HepG2 (cell line): ENCODE measurements at regions not wholly inside any gene's neighbourhood (a gene's known extent, or its start where the extent isn't known, plus 50 kb on each side); places are given as distances from the start of the nearest gene placed in this dataset.

Experiments used
- ATAC-seq: fragments of 200-7000 bp; cut with Tn5 transposase; 3 replicates; pipeline ENCODE4 v1.9.1; 2020; ENCODE audit warnings: mild to moderate bottlenecking, moderate library complexity
- BruUV-seq: library from RNA; stranded (reverse); fragments of 400-500 nt; replicated peaks from 2 replicates; lab custom pipeline; 2021; lab: Mats Ljungman, UMichigan
- CTCF ChIA-PET: fragments of 300-600 bp; formaldehyde crosslinking; extraction: SDS; loops from one replicate; lab custom pipeline; 2021; ENCODE audit warnings: low total read pairs, inconsistent platforms, low intra/inter-chr PET ratio; lab: Yijun Ruan, JAX
- POLR2A ChIA-PET: fragments of 350-600 bp; sonication (Branson Sonifier 250); formaldehyde crosslinking; loops from one replicate; lab custom pipeline; 2020; ENCODE audit warnings: antibody characterized with exemption, inconsistent platforms; lab: Yijun Ruan, JAX
- DNase-seq: peaks from one replicate; pipeline ENCODE4 v3.0.0-alpha.2; 2015; ENCODE audit warnings: low spot score
- FAIRE-seq: peaks from 3 replicates; lab custom pipeline; 2011; peaks lifted over from hg19 to GRCh38; lab: Jason Lieb, UNC
- H2AFZ ChIP-seq: one replicate; pipeline ENCODE4 v1.6.1; 2011; ENCODE audit warnings: low read length, inconsistent platforms
- H3K27ac ChIP-seq: fragments of 300-600 bp; 3 replicates; pipeline ENCODE4 v1.8.0; 2011; ENCODE audit warnings: mixed run types, mild to moderate bottlenecking, mixed read lengths, low read length, inconsistent platforms; ENCODE audit not compliant: insufficient read depth; ENCODE audit errors: extremely low read length
- H3K27me3 ChIP-seq, 2 experiments: fragments of 200-600 bp in 1 of 2; 2 replicates in 1 of 2; 3 replicates in 1 of 2; pipeline versions ENCODE4 v1.6.0 to v1.8.0; 2011; ENCODE audit warnings: low read length in 2 of 2, mild to moderate bottlenecking in 2 of 2, moderate library complexity in 2 of 2, inconsistent platforms in 1 of 2; ENCODE audit not compliant: insufficient read depth in 2 of 2, control insufficient read depth in 1 of 2
- H3K36me3 ChIP-seq, 2 experiments: fragments of 200-600 bp in 1 of 2; replicated peaks in 1 of 2; 2 replicates in 1 of 2; 3 replicates in 1 of 2; pipeline versions ENCODE4 v1.5.1 to v1.8.0; 2011; ENCODE audit warnings: low read length in 2 of 2, inconsistent platforms in 1 of 2; ENCODE audit not compliant: insufficient read depth in 2 of 2, control insufficient read depth in 1 of 2
- H3K4me1 ChIP-seq: 2 replicates; pipeline ENCODE4 v1.5.1; 2012; ENCODE audit warnings: low read length, inconsistent platforms; ENCODE audit not compliant: insufficient read depth
- H3K4me2 ChIP-seq: 2 replicates; pipeline ENCODE4 v1.6.0; 2011; ENCODE audit warnings: low read depth, low read length, inconsistent platforms
- H3K4me3 ChIP-seq, 3 experiments: fragments of 200-600 bp in 1 of 3; sonication (generic), shearing (Covaris generic) in 1 of 3; replicated peaks in 1 of 3; 2 replicates each; pipeline ENCODE4 v1.5.1; 2011 to 2016; ENCODE audit warnings: low read length in 3 of 3, inconsistent platforms in 2 of 3, low read depth in 2 of 3, mild to moderate bottlenecking in 2 of 3, control low read depth in 1 of 3, mixed read lengths in 1 of 3; ENCODE audit not compliant: insufficient read depth in 1 of 3
- H3K79me2 ChIP-seq: one replicate; pipeline ENCODE4 v1.6.1; 2011; ENCODE audit warnings: low read length, inconsistent platforms; ENCODE audit not compliant: insufficient read depth
- H3K9ac ChIP-seq: 2 replicates; pipeline ENCODE4 v1.6.0; 2011; ENCODE audit warnings: mild to moderate bottlenecking, low read depth, low read length, inconsistent platforms; ENCODE audit not compliant: insufficient read depth
- H3K9me3 ChIP-seq: 2 replicates; pipeline ENCODE4 v1.5.1; 2012; ENCODE audit warnings: mild to moderate bottlenecking, low read length
- H4K20me1 ChIP-seq: 2 replicates; pipeline ENCODE4 v1.6.0; 2011; ENCODE audit warnings: inconsistent platforms, mild to moderate bottlenecking, low read length, moderate library complexity; ENCODE audit not compliant: insufficient read depth
- ARNT2 ChIP-seq: sonication (generic); formaldehyde crosslinking; IDR thresholded peaks from 2 replicates; pipeline ENCODE4 v1.8.0; 2022; ENCODE audit warnings: mild to moderate bottlenecking, low read depth, missing genetic modification reagents, moderate library complexity
- BRD4 ChIP-seq: sonication (generic); formaldehyde crosslinking; IDR thresholded peaks from 2 replicates; pipeline ENCODE4 v1.4.0; 2020; ENCODE audit warnings: missing genetic modification reagents
- CC2D1A ChIP-seq: sonication (generic); formaldehyde crosslinking; IDR thresholded peaks from 2 replicates; pipeline ENCODE4 v1.8.1; 2023; ENCODE audit warnings: mild to moderate bottlenecking, missing genetic modification reagents
- HNRNPUL1 ChIP-seq: fragments of 200-400 bp; formaldehyde crosslinking; IDR thresholded peaks from 2 replicates; pipeline ENCODE4 v1.6.1; 2017; ENCODE audit warnings: low read depth, mild to moderate bottlenecking, low read length, moderate library complexity
- JUND ChIP-seq: sonication (generic); formaldehyde crosslinking; IDR thresholded peaks from 2 replicates; pipeline ENCODE4 v1.8.0; 2022; ENCODE audit warnings: mild to moderate bottlenecking, missing genetic modification reagents
- KLF9 ChIP-seq: IDR thresholded peaks from 2 replicates; pipeline ENCODE4 v1.6.1; 2016; ENCODE audit warnings: low read depth
- MXI1 ChIP-seq: IDR thresholded peaks from 3 replicates; pipeline ENCODE4 v1.6.1; 2012; ENCODE audit warnings: low read depth, low read length, inconsistent platforms, borderline replicate concordance
- SAP130 ChIP-seq: IDR thresholded peaks from 2 replicates; pipeline ENCODE4 v1.6.1; 2016; ENCODE audit warnings: low read depth
- ZNF264 ChIP-seq: sonication (generic); formaldehyde crosslinking; IDR thresholded peaks from 2 replicates; pipeline ENCODE4 v1.4.0; 2020; ENCODE audit warnings: missing genetic modification reagents
- ZNF296 ChIP-seq: sonication (generic); formaldehyde crosslinking; conservative IDR thresholded peaks from 2 replicates; pipeline ENCODE4 v1.5.0; 2020; ENCODE audit warnings: mild to moderate bottlenecking, missing genetic modification reagents
- ZNF430 ChIP-seq: sonication (generic); formaldehyde crosslinking; IDR thresholded peaks from 2 replicates; pipeline ENCODE4 v1.9.0; 2021; ENCODE audit warnings: mild to moderate bottlenecking, missing genetic modification reagents
- ZNF629 ChIP-seq: sonication (generic); formaldehyde crosslinking; conservative IDR thresholded peaks from 2 replicates; pipeline ENCODE4 v1.5.0; 2020; ENCODE audit warnings: missing genetic modification reagents
- WGBS: methylation state at CpG from one replicate; pipeline ENCODE4 v1.1.6; 2017; ENCODE audit warnings: low lambda C conversion rate; 5-methylcytosine and 5-hydroxymethylcytosine counted together
- in situ Hi-C: cut with HindIII; loops from 2 replicates; pipeline ENCODE4 v1.10.0; 2017; ENCODE audit warnings: low pct_unique_long_range_greater_than_20kb; ENCODE audit not compliant: extremely low pct_ligation_motif_present
- intact Hi-C: fragments of 100-400 bp; cut with micrococcal nuclease; formaldehyde crosslinking; loops from one replicate; pipeline ENCODE4 v1.10.0; 2022; ENCODE audit not compliant: unreplicated experiment
- TF ChIP-seq, protein P1 (sequence below): sonication (generic); formaldehyde crosslinking; IDR thresholded peaks from 2 replicates; pipeline ENCODE4 v1.4.0; 2020; ENCODE audit warnings: missing genetic modification reagents, borderline replicate concordance
- TF ChIP-seq, protein P2 (sequence below): sonication (generic); formaldehyde crosslinking; IDR thresholded peaks from 2 replicates; pipeline ENCODE4 v1.8.0; 2022; ENCODE audit warnings: mild to moderate bottlenecking, missing genetic modification reagents, moderate library complexity
- TF ChIP-seq, protein P3 (sequence below): sonication (generic); formaldehyde crosslinking; IDR thresholded peaks from 2 replicates; pipeline ENCODE4 v1.5.0; 2020; ENCODE audit warnings: mild to moderate bottlenecking, missing genetic modification reagents, borderline replicate concordance

DNA sequence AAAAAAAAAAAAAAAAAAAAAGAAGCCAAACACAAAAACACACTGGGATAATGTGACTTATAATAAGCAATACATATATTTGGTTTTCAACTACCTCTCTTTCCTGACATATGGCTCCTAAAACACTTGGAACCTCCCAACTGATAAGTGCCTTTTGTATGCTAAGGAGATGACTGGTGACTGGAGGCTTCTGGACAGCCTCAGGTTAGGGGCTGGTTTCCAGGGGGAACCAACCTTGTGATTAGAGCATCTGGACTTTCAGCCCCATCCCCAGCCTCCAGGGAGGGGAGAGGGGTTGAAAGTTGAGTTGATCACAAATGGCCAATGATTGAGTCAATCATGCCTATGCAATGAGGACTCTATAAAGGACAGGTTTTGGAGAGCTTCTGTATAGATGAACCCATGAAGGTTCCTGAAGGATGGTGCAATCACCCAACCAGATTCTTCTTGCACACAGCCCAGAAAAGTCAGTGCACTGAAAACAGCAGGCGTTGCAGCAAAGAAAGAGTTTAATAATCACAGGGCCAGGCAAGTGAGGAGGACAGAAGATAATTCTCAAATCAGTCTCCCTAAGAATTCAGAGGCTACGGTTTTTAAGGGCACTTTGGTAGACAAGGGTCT is 276.7 kb downstream of the AUH start:
- Histone ChIP-seq H3K4me2 (no peak overlapping the region), H2AFZ (no peak overlapping the region), H3K36me3 (no peaks in the 10 kb centered on the region), H3K9ac (no peak overlapping the region), H3K27ac (no peak overlapping the region), H3K4me1 (peaks cover 23% of the 10 kb centered on the region), H4K20me1 (no peaks in the 10 kb centered on the region), H3K4me3 (no peak overlapping the region), H3K79me2 (no peaks in the 10 kb centered on the region), H3K9me3 (no peaks in the 10 kb centered on the region), H3K27me3 (no peaks in the 10 kb centered on the region)
- DNase-seq (no peak), ATAC-seq (no peak), FAIRE-seq (no peak)
- CTCF ChIA-PET, result no interaction called here
- POLR2A ChIA-PET, result no interaction called here
- intact Hi-C loops (loop anchor here (10.0 kb wide), 1 partner anchor 280 kb away; the partner anchor contains the start of gene AUH), in situ Hi-C loops (no loop called here)
- 67% methylated on average over 2 of the region's 2 CpGs for WGBS
- BruUV-seq, result no TSS peak
- no peak for TF ChIP-seq ZNF264 (CRISPR knock-in tag)
- TF ChIP-seq, protein P1, sequence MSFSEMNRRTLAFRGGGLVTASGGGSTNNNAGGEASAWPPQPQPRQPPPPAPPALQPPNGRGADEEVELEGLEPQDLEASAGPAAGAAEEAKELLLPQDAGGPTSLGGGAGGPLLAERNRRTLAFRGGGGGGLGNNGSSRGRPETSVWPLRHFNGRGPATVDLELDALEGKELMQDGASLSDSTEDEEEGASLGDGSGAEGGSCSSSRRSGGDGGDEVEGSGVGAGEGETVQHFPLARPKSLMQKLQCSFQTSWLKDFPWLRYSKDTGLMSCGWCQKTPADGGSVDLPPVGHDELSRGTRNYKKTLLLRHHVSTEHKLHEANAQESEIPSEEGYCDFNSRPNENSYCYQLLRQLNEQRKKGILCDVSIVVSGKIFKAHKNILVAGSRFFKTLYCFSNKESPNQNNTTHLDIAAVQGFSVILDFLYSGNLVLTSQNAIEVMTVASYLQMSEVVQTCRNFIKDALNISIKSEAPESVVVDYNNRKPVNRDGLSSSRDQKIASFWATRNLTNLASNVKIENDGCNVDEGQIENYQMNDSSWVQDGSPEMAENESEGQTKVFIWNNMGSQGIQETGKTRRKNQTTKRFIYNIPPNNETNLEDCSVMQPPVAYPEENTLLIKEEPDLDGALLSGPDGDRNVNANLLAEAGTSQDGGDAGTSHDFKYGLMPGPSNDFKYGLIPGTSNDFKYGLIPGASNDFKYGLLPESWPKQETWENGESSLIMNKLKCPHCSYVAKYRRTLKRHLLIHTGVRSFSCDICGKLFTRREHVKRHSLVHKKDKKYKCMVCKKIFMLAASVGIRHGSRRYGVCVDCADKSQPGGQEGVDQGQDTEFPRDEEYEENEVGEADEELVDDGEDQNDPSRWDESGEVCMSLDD, result no peak
- no peak for TF ChIP-seq ZNF629 (CRISPR knock-in tag)
- TF ChIP-seq CC2D1A (CRISPR knock-in tag), result no peak
- TF ChIP-seq JUND (CRISPR knock-in tag), result no peak
- no peak for TF ChIP-seq ZNF430 (CRISPR knock-in tag)
- TF ChIP-seq SAP130, result no peak
- no peak for TF ChIP-seq ARNT2 (CRISPR knock-in tag)
- TF ChIP-seq ZNF296 (CRISPR knock-in tag), result no peak
- no peak for TF ChIP-seq BRD4 (CRISPR knock-in tag)
- no peak for TF ChIP-seq MXI1
- TF ChIP-seq, protein P2, sequence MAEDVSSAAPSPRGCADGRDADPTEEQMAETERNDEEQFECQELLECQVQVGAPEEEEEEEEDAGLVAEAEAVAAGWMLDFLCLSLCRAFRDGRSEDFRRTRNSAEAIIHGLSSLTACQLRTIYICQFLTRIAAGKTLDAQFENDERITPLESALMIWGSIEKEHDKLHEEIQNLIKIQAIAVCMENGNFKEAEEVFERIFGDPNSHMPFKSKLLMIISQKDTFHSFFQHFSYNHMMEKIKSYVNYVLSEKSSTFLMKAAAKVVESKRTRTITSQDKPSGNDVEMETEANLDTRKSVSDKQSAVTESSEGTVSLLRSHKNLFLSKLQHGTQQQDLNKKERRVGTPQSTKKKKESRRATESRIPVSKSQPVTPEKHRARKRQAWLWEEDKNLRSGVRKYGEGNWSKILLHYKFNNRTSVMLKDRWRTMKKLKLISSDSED (CRISPR knock-in tag), result no peak
- no peak for TF ChIP-seq HNRNPUL1
- no peak for TF ChIP-seq KLF9 (CRISPR knock-in tag)
- TF ChIP-seq, protein P3, sequence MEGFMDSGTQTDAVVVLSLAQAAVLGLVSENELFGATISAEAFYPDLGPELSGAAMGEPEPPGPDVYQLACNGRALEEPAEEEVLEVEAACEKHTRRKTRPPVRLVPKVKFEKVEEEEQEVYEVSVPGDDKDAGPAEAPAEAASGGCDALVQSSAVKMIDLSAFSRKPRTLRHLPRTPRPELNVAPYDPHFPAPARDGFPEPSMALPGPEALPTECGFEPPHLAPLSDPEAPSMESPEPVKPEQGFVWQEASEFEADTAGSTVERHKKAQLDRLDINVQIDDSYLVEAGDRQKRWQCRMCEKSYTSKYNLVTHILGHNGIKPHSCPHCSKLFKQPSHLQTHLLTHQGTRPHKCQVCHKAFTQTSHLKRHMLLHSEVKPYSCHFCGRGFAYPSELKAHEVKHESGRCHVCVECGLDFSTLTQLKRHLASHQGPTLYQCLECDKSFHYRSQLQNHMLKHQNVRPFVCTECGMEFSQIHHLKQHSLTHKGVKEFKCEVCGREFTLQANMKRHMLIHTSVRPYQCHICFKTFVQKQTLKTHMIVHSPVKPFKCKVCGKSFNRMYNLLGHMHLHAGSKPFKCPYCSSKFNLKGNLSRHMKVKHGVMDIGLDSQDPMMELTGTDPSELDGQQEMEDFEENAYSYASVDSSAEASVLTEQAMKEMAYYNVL (CRISPR knock-in tag), result no peak
